Mammary epithelial cell (primary cell): ENCODE measurements at regions not wholly inside any gene's neighbourhood (a gene's known extent, or its start where the extent isn't known, plus 50 kb on each side); places are given as distances from the start of the nearest gene placed in this dataset.

ENCODE experiments used
- EZH2 ChIP-seq: IDR thresholded peaks from 2 replicates; pipeline ENCODE4 v1.6.1; 2012; ENCODE audit warnings: low read length, inconsistent platforms, borderline replicate concordance
- TF ChIP-seq, protein P1 (sequence below), 2 donors: IDR thresholded peaks in 1 of 2; conservative IDR thresholded peaks in 1 of 2; 2 replicates each; pipeline ENCODE4 v1.5.1; 2011 to 2012; ENCODE audit warnings: inconsistent platforms in 2 of 2, low read length in 2 of 2, mild to moderate bottlenecking in 2 of 2, control low read depth in 1 of 2, low read depth in 1 of 2; ENCODE audit not compliant: insufficient read depth in 1 of 2; ENCODE audit errors: extremely low read depth in 1 of 2

DNA sequence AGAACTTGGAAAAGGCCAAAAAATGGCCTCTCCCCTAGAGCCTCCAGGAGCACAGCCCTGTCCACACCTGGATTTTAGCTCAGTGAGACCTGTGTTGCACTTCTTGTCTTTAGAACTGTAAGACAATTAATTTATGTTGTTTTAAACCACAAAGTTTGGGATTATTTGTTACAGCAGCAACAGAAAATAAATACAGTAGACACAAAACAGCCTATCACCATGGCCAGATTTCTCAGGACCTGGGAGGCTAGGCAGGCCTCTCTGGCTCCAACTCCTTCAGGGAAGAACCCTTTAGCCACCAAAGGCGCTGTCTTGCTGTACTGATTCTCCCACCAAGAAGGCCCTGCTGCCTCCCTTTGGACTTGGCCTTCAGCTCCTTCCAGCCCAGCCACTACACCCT, 54.1 kb upstream of the PSAP start:
- TF ChIP-seq, protein P1, sequence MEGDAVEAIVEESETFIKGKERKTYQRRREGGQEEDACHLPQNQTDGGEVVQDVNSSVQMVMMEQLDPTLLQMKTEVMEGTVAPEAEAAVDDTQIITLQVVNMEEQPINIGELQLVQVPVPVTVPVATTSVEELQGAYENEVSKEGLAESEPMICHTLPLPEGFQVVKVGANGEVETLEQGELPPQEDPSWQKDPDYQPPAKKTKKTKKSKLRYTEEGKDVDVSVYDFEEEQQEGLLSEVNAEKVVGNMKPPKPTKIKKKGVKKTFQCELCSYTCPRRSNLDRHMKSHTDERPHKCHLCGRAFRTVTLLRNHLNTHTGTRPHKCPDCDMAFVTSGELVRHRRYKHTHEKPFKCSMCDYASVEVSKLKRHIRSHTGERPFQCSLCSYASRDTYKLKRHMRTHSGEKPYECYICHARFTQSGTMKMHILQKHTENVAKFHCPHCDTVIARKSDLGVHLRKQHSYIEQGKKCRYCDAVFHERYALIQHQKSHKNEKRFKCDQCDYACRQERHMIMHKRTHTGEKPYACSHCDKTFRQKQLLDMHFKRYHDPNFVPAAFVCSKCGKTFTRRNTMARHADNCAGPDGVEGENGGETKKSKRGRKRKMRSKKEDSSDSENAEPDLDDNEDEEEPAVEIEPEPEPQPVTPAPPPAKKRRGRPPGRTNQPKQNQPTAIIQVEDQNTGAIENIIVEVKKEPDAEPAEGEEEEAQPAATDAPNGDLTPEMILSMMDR (conservative IDR thresholded peaks at IDR 0.05 in 1 of 2, IDR thresholded peaks at IDR 0.05 in 1 of 2; ENCODE audit: extremely low read depth in 1 of 2, insufficient read depth in 1 of 2, low read depth in 1 of 2, low read length in 2 of 2): no peak
- no peak for TF ChIP-seq EZH2
